SU-DHL-6 (cell line): ENCODE measurements at regions not wholly inside any gene's neighbourhood (a gene's known extent, or its start where the extent isn't known, plus 50 kb on each side); places are given as distances from the start of the nearest gene placed in this dataset.

ENCODE experiments used
- H2AFZ ChIP-seq: fragments of 200-600 bp; sonication (generic); 2 replicates; pipeline ENCODE4 v1.6.1; 2014; ENCODE audit warnings: low read depth, mild to moderate bottlenecking, moderate library complexity, mixed read lengths, antibody characterized with exemption, low read length; ENCODE audit not compliant: severe bottlenecking
- H3F3A ChIP-seq: fragments of 200-600 bp; shearing (Covaris generic); 2 replicates; pipeline ENCODE4 v1.6.0; 2016; ENCODE audit warnings: antibody characterized with exemption, mild to moderate bottlenecking; ENCODE audit not compliant: insufficient read depth
- H3K27ac ChIP-seq: fragments of 200-600 bp; sonication (generic); 2 replicates; pipeline ENCODE4 v1.5.1; 2016; ENCODE audit warnings: low read depth, mild to moderate bottlenecking, low read length, moderate library complexity, mixed read lengths
- H3K27me3 ChIP-seq: fragments of 200-600 bp; sonication (generic), shearing (Covaris generic); 2 replicates; pipeline ENCODE4 v1.6.0; 2014; ENCODE audit warnings: mild to moderate bottlenecking, low read length
- H3K36me3 ChIP-seq: fragments of 200-600 bp; sonication (generic); 2 replicates; pipeline ENCODE4 v1.6.1; 2014; ENCODE audit warnings: mild to moderate bottlenecking, low read length, mixed read lengths
- H3K4me2 ChIP-seq: fragments of 300-600, 200-600 bp; shearing (Covaris generic), sonication (generic); 2 replicates; pipeline ENCODE4 v1.6.0; 2014; ENCODE audit warnings: low read length, low read depth, mild to moderate bottlenecking; ENCODE audit not compliant: poor library complexity, severe bottlenecking
- H3K4me3 ChIP-seq: fragments of 200-600 bp; sonication (generic); 2 replicates; pipeline ENCODE4 v1.5.1; 2014; ENCODE audit warnings: antibody characterized with exemption, low read length, mild to moderate bottlenecking, mixed read lengths; ENCODE audit not compliant: insufficient read depth, poor library complexity, severe bottlenecking
- H3K79me2 ChIP-seq: fragments of 200-600 bp; sonication (generic); 2 replicates; pipeline ENCODE4 v1.6.1; 2014; ENCODE audit warnings: mild to moderate bottlenecking, low read length, moderate library complexity; ENCODE audit not compliant: insufficient read depth
- H3K9ac ChIP-seq: fragments of 200-600 bp; sonication (generic); 2 replicates; pipeline ENCODE4 v1.7.0; 2014; ENCODE audit warnings: mild to moderate bottlenecking, low read length
- H3K9me2 ChIP-seq: fragments of 200-600 bp; sonication (generic); replicated peaks from 2 replicates; pipeline ENCODE4 v1.6.1; 2014; ENCODE audit warnings: low read length; ENCODE audit not compliant: insufficient read depth
- H3K9me3 ChIP-seq: fragments of 200-600 bp; sonication (generic); 2 replicates; pipeline ENCODE4 v1.6.1; 2014; ENCODE audit warnings: low read length, mixed read lengths; ENCODE audit not compliant: insufficient read depth
- H4K20me1 ChIP-seq: fragments of 200-600 bp; sonication (generic); 2 replicates; pipeline ENCODE4 v1.6.1; 2014; ENCODE audit warnings: low read depth, mild to moderate bottlenecking, antibody characterized with exemption, low read length, moderate library complexity, mixed read lengths
- EZH2phosphoT487 ChIP-seq: fragments of 200-600 bp; sonication (generic), shearing (Covaris generic); conservative IDR thresholded peaks from 2 replicates; pipeline ENCODE4 v1.6.1; 2018; ENCODE audit warnings: mild to moderate bottlenecking, antibody characterized with exemption, low read length, moderate library complexity, mixed read lengths
- TF ChIP-seq, protein P1 (sequence below): fragments of 200-600 bp; sonication (generic); IDR thresholded peaks from one replicate; pipeline ENCODE4 v1.5.1; 2017; ENCODE audit warnings: antibody characterized with exemption, mild to moderate bottlenecking, low read length, moderate library complexity; ENCODE audit not compliant: insufficient read depth, poor library complexity, severe bottlenecking

- Histone ChIP-seq H3K4me3 (no peak overlapping the region), H3K9me3 (no peaks in the 10 kb centered on the region), H3K36me3 (no peaks in the 10 kb centered on the region), H3K27ac (no peak overlapping the region), H3K79me2 (no peaks in the 10 kb centered on the region), H3K9ac (no peak overlapping the region), H3K4me2 (no peak overlapping the region), H3F3A (no peaks in the 10 kb centered on the region), H3K27me3 (no peaks in the 10 kb centered on the region), H2AFZ (no peak overlapping the region), H3K9me2 (no peaks in the 10 kb centered on the region), H4K20me1 (no peaks in the 10 kb centered on the region)
- no peak for TF ChIP-seq EZH2phosphoT487
- TF ChIP-seq, protein P1, sequence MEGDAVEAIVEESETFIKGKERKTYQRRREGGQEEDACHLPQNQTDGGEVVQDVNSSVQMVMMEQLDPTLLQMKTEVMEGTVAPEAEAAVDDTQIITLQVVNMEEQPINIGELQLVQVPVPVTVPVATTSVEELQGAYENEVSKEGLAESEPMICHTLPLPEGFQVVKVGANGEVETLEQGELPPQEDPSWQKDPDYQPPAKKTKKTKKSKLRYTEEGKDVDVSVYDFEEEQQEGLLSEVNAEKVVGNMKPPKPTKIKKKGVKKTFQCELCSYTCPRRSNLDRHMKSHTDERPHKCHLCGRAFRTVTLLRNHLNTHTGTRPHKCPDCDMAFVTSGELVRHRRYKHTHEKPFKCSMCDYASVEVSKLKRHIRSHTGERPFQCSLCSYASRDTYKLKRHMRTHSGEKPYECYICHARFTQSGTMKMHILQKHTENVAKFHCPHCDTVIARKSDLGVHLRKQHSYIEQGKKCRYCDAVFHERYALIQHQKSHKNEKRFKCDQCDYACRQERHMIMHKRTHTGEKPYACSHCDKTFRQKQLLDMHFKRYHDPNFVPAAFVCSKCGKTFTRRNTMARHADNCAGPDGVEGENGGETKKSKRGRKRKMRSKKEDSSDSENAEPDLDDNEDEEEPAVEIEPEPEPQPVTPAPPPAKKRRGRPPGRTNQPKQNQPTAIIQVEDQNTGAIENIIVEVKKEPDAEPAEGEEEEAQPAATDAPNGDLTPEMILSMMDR = no peak
Measured at GRCh38 chr3:63142681-63143080, 135.4 kb upstream of the SYNPR start.

DNA sequence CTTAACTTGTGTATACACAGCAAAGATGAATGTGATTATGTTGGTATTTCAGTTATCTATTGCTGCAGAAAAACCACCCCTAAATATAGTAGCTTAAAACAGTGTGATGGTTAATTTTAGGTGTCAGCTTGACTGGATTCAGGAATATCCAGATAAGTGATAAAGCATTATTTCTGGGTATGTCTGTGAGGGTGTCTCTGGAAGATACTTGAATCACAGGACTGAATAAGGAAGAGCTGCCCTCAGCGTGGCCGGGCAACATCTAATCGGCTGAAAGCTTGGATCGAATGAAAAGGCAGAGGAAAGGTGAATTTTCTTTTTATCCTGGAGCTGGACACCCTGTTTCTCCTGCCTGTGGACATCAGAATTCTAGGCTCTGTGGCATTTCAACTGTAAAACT is 132.0 kb upstream of the SYNPR start:
- H3K4me2 ChIP-seq = no peak overlapping the region
- no peaks in the 10 kb centered on the region for H3K9me3 ChIP-seq
- H3K27ac ChIP-seq = no peak overlapping the region
- H3K4me3 ChIP-seq = no peak overlapping the region
- TF ChIP-seq EZH2phosphoT487 = no peak
- TF ChIP-seq, protein P1 = no peak
- no peaks in the 10 kb centered on the region for H3K36me3 ChIP-seq
- H3K9ac ChIP-seq = no peak overlapping the region
- no peaks in the 10 kb centered on the region for H3F3A ChIP-seq
- H3K9me2 ChIP-seq = no peaks in the 10 kb centered on the region
- H3K27me3 ChIP-seq = no peaks in the 10 kb centered on the region
- H3K79me2 ChIP-seq = no peaks in the 10 kb centered on the region
- no peak overlapping the region for H2AFZ ChIP-seq
- no peaks in the 10 kb centered on the region for H4K20me1 ChIP-seq

DNA sequence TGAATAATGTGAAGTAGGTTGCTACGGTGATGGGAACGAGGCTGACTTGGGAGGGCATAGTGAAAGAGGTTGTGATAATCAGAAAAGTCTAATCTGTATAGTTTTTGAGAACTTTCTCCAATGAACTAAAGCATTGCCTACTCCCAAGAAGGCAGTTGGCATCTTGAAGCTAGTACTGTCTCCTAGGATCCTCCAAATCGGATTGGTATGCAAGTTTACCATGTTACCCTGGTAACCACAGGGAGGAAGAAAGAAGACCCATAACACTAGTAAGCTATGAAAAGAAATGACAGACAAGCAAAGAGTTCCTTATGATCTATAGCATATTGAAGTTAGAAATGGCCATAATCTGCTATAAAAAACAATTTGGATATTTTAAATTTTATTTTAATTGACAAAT is 127.2 kb upstream of the SYNPR start:
- Histone ChIP-seq H3F3A (no peaks in the 10 kb centered on the region), H3K9me3 (no peaks in the 10 kb centered on the region), H3K4me3 (no peak overlapping the region), H3K9ac (no peak overlapping the region), H4K20me1 (no peaks in the 10 kb centered on the region), H2AFZ (no peak overlapping the region), H3K27me3 (no peaks in the 10 kb centered on the region), H3K36me3 (no peaks in the 10 kb centered on the region), H3K9me2 (no peaks in the 10 kb centered on the region), H3K79me2 (no peaks in the 10 kb centered on the region), H3K27ac (no peak overlapping the region), H3K4me2 (no peak overlapping the region)
- TF ChIP-seq EZH2phosphoT487 = no peak
- TF ChIP-seq, protein P1 = no peak

- no peak overlapping the region for H3K4me2 ChIP-seq
- no peaks in the 10 kb centered on the region for H4K20me1 ChIP-seq
- no peak overlapping the region for H3K9ac ChIP-seq
- H3K9me3 ChIP-seq = no peaks in the 10 kb centered on the region
- H2AFZ ChIP-seq = no peak overlapping the region
- no peaks in the 10 kb centered on the region for H3K27me3 ChIP-seq
- H3K36me3 ChIP-seq = no peaks in the 10 kb centered on the region
- TF ChIP-seq, protein P1 = no peak
- TF ChIP-seq EZH2phosphoT487 = no peak
- H3K4me3 ChIP-seq = no peak overlapping the region
- no peaks in the 10 kb centered on the region for H3K9me2 ChIP-seq
- no peaks in the 10 kb centered on the region for H3F3A ChIP-seq
- no peaks in the 10 kb centered on the region for H3K79me2 ChIP-seq
- no peak overlapping the region for H3K27ac ChIP-seq
Measured at GRCh38 chr3:63151897-63152296, 126.2 kb upstream of the SYNPR start.
